ENCODE measurements at regions not wholly inside any gene's neighbourhood (a gene's known extent, or its start where the extent isn't known, plus 50 kb on each side); places are given as distances from the start of the nearest gene placed in this dataset.

DNA sequence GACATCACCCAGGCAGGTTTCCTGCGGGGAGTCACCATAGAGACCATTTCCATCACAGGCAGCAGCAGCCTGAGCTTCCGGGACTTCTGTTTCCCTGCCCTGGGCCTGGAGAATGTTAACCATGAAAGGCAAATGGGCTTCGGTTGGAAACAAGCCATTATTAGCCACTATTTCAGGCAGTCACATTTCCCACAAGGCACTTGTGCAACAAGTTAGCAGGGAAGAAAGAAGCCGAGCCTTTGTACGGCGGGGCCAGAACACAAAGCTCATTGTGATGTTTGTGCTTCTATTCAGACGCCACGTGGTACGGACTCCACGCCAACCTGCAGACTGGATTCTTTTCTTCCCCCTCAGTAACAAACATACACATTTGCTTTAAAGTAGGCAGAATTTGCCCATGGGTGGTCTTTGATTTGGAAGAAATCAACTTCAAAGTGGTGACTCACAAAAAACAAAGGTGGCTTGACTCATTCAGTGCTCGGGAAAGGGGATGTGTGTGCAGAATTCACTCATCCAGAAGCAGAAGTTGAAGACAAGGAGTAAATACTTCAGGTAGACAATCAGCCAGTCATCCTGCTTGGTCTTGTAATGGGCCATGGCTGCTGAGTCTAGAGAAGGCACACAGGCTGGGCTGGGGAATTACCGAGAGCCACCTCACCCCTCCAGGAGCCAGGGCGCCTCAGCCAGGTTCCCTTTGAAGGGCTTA lies 154.2 kb upstream of the PRMT8 start:
- Histone ChIP-seq H3K9me3 (ENCODE audit: control insufficient read depth, insufficient read depth, low read depth, low read length) (no peaks in the 10 kb centered on the region), H3K27me3 (ENCODE audit: control insufficient read depth, insufficient read depth, low read length) (no peaks in the 10 kb centered on the region), H3K4me3 (ENCODE audit: low read depth, low read length) (no peak overlapping the region), H3K4me1 (ENCODE audit: control insufficient read depth, insufficient read depth, low read length) (peaks cover 24% of the 10 kb centered on the region), H3K36me3 (ENCODE audit: control insufficient read depth, insufficient read depth, low read length) (no peaks in the 10 kb centered on the region), H3K27ac (ENCODE audit: low read depth, low read length) (no peak overlapping the region), H3K9ac (ENCODE audit: low read length) (no peak overlapping the region)

DNA sequence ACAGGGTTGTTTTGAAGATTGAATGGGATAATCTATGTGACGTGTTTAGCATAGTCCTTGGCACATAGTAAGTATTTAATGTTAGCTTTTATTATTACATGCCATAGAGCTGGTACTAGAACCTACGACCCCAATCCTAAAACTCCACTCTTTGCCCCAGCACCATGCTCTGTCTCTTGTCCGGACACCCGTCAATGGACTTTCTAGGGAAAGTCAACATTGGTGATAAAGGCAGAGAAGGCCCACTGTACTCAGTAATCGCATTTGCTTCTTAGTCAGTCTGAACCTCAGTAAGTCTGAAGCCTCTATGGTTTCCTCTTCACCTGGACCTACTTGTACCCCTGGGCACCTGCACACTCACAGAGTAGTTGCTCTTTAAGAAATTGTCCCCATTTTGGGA lies 153.1 kb upstream of the PRMT8 start:
- Histone ChIP-seq H3K36me3 (ENCODE audit: control insufficient read depth, insufficient read depth, low read length) (no peaks in the 10 kb centered on the region), H3K9ac (ENCODE audit: low read length) (no peak overlapping the region), H3K4me1 (ENCODE audit: control insufficient read depth, insufficient read depth, low read length) (peaks cover 31% of the 10 kb centered on the region), H3K9me3 (ENCODE audit: control insufficient read depth, insufficient read depth, low read depth, low read length) (no peaks in the 10 kb centered on the region), H3K27ac (ENCODE audit: low read depth, low read length) (no peak overlapping the region), H3K4me3 (ENCODE audit: low read depth, low read length) (no peak overlapping the region), H3K27me3 (ENCODE audit: control insufficient read depth, insufficient read depth, low read length) (no peaks in the 10 kb centered on the region)

DNA sequence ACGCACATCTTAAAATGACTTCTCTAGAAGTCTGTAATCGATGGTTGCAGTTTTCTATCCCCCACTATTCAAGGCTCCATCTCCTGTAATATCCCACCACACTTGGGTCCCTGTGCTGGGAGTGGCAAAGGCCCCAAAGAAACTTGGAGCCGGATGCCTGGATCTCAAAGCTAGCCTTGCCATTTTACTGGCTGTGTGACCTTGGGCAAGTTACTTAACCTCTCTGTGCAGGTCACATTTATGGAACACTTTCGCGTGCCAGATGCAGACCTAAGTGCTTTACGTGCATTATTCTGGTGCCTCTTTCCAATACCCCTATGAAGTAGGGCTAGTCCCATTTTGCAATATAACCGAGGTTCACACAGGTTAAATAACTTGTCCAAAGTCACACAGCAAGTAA lies 151.8 kb upstream of the PRMT8 start:
- Histone ChIP-seq H3K27me3 (ENCODE audit: control insufficient read depth, insufficient read depth, low read length) (no peaks in the 10 kb centered on the region; the same call in 1 of the 2 replicates), H3K36me3 (ENCODE audit: control insufficient read depth, insufficient read depth, low read length) (no peaks in the 10 kb centered on the region), H3K9ac (ENCODE audit: low read length) (no peak overlapping the region), H3K9me3 (ENCODE audit: control insufficient read depth, insufficient read depth, low read depth, low read length) (no peaks in the 10 kb centered on the region), H3K4me1 (ENCODE audit: control insufficient read depth, insufficient read depth, low read length) (peaks cover 20% of the 10 kb centered on the region), H3K27ac (ENCODE audit: low read depth, low read length) (no peak overlapping the region), H3K4me3 (ENCODE audit: low read depth, low read length) (no peak overlapping the region)

DNA sequence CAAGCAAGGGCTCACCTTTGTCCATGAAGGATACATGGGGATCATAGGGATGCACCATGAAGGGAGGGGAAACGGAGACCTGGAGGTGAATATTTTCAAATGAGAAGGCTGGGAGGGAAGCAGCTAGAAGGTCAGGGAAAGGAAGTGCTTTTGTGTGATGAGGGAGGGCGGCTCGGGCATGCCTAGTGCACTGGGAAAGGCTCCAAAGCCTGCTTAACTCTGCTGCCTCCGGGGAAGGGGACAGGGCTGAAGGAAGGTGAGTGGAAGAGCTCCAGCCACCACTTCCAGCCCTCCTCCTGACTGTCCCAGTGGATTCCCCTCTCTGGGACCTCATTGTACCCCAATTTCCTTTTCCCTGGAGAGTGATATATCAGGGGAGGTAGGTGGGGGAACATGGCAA lies 149.4 kb upstream of the PRMT8 start:
- Histone ChIP-seq H3K9ac (ENCODE audit: low read length) (no peak overlapping the region), H3K4me3 (ENCODE audit: low read depth, low read length) (no peak overlapping the region), H3K9me3 (ENCODE audit: control insufficient read depth, insufficient read depth, low read depth, low read length) (no peaks in the 10 kb centered on the region), H3K4me1 (ENCODE audit: control insufficient read depth, insufficient read depth, low read length) (peaks cover 20% of the 10 kb centered on the region), H3K36me3 (ENCODE audit: control insufficient read depth, insufficient read depth, low read length) (no peaks in the 10 kb centered on the region), H3K27me3 (ENCODE audit: control insufficient read depth, insufficient read depth, low read length) (no peaks in the 10 kb centered on the region; the same call in 1 of the 2 replicates), H3K27ac (ENCODE audit: low read depth, low read length) (no peak overlapping the region)

DNA sequence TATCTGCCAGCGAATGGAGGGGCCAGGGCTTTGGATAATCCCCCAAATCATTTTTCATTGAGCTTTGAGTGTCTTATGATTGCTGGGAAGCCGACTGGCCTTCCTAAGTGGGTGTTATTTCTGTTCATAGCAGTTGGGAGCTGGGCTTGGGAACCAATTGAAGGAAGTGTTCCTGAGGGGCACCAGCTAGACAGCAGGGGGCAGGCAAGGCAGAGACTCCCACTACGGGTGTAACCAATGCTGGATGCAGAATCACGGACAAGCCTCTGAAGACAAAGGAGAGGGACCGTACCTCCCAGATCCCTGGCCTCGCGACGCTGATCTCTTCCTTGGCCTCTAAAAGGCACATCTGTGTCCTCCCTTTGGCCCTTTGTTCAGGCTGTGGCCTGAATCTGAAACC lies 149.0 kb upstream of the PRMT8 start:
- no peak overlapping the region for H3K9ac ChIP-seq (ENCODE audit: low read length)
- H3K9me3 ChIP-seq (ENCODE audit: control insufficient read depth, insufficient read depth, low read depth, low read length) = no peaks in the 10 kb centered on the region
- H3K4me3 ChIP-seq (ENCODE audit: low read depth, low read length) = no peak overlapping the region
- no peaks in the 10 kb centered on the region; the same call in 1 of the 2 replicates for H3K27me3 ChIP-seq (ENCODE audit: control insufficient read depth, insufficient read depth, low read length)
- no peak overlapping the region for H3K27ac ChIP-seq (ENCODE audit: low read depth, low read length)
- peaks cover 17% of the 10 kb centered on the region for H3K4me1 ChIP-seq (ENCODE audit: control insufficient read depth, insufficient read depth, low read length)
- H3K36me3 ChIP-seq (ENCODE audit: control insufficient read depth, insufficient read depth, low read length) = no peaks in the 10 kb centered on the region

DNA sequence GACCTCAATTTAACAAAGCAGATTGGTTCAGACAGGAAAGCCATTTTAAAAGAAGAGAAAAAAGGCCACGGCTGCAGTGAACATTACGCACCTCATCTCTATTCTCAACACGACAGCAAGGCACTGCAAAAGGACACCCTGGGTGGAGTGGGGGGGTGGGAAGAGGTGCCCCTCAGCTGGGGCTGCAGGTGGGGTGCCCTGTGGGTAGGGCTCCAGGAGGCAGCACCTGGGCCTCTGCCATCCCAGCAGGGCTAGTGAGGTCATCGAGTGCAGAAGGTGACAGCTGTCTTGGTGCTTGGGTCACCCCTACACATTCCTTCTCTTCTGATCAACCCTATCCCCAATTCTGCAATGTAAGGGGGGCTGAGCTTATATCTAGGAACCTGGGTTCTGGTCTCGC lies 142.9 kb upstream of the PRMT8 start:
- Histone ChIP-seq H3K36me3 (ENCODE audit: control insufficient read depth, insufficient read depth, low read length) (no peaks in the 10 kb centered on the region), H3K27me3 (ENCODE audit: control insufficient read depth, insufficient read depth, low read length) (peaks cover 6% of the 10 kb centered on the region; the same call in 1 of the 2 replicates), H3K9me3 (ENCODE audit: control insufficient read depth, insufficient read depth, low read depth, low read length) (no peaks in the 10 kb centered on the region), H3K27ac (ENCODE audit: low read depth, low read length) (no peak overlapping the region), H3K4me3 (ENCODE audit: low read depth, low read length) (no peak overlapping the region), H3K9ac (ENCODE audit: low read length) (no peak overlapping the region), H3K4me1 (ENCODE audit: control insufficient read depth, insufficient read depth, low read length) (no peaks in the 10 kb centered on the region)

DNA sequence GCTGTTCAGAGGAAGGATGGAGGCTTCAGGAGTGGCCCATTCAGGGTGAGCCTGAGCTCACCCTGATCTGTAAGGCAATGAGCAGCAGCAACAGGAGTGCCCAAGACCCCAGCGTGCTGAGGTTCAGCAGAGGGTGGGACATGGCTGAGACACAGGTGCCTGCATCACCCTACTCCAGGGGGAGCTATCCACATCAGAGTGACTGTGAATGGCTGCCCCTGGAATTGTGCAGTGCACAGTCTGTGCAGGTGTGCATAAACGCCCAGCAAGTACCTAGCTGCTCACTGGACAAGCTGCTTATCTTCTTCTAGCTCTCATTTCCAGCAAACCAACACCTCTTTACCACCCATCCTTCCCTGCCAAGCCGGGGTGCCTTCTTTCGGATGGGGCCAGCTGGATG lies 140.6 kb upstream of the PRMT8 start:
- Histone ChIP-seq H3K4me3 (ENCODE audit: low read depth, low read length) (no peak overlapping the region), H3K9me3 (ENCODE audit: control insufficient read depth, insufficient read depth, low read depth, low read length) (no peaks in the 10 kb centered on the region), H3K9ac (ENCODE audit: low read length) (no peak overlapping the region), H3K27ac (ENCODE audit: low read depth, low read length) (no peak overlapping the region), H3K4me1 (ENCODE audit: control insufficient read depth, insufficient read depth, low read length) (no peaks in the 10 kb centered on the region), H3K36me3 (ENCODE audit: control insufficient read depth, insufficient read depth, low read length) (no peaks in the 10 kb centered on the region), H3K27me3 (ENCODE audit: control insufficient read depth, insufficient read depth, low read length) (peaks cover 11% of the 10 kb centered on the region; the same call in 1 of the 2 replicates)

DNA sequence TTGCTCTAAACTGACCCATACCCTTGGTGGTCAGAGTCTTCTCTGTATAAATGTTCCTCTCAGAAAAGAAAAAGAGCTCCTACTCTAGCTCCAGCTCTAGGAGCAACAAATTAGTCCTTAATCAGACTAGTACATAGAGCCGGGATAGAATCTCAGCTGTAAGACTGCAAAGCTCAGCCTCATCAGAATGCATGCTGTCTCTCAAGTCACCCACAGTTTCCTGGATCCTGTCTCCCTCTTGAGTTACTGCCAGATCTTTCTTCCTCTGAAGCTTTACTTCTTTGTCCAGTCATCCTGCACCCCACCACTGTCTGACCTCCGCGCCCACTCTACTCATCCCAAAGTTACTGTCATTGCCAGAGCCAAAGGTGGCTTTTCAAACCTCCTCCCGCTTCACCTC lies 139.3 kb upstream of the PRMT8 start:
- H3K9me3 ChIP-seq (ENCODE audit: control insufficient read depth, insufficient read depth, low read depth, low read length) = no peaks in the 10 kb centered on the region
- no peaks in the 10 kb centered on the region for H3K36me3 ChIP-seq (ENCODE audit: control insufficient read depth, insufficient read depth, low read length)
- H3K9ac ChIP-seq (ENCODE audit: low read length) = no peak overlapping the region
- no peaks in the 10 kb centered on the region for H3K4me1 ChIP-seq (ENCODE audit: control insufficient read depth, insufficient read depth, low read length)
- no peak overlapping the region for H3K27ac ChIP-seq (ENCODE audit: low read depth, low read length)
- peaks cover 11% of the 10 kb centered on the region; the same call in 1 of the 2 replicates for H3K27me3 ChIP-seq (ENCODE audit: control insufficient read depth, insufficient read depth, low read length)
- no peak overlapping the region for H3K4me3 ChIP-seq (ENCODE audit: low read depth, low read length)

DNA sequence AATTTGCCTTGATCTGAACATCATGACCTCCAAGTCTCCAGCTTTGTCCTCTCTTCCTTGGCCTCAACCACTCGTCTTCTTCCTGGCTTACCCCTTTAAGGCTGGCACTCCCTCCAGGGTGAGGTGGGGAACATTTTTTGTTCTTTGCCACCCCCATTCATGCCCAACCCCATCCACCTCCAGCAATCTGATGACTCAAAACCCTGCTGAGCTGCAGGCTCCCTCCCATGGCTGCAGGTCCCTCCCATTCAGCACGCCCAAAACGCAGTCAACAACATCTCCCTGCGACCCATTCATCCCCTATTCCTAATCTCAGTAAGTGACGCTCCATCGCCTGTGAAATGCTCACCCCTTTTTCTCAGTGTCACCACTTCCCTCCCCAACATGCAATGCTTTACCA lies 138.8 kb upstream of the PRMT8 start:
- Histone ChIP-seq H3K9ac (ENCODE audit: low read length) (no peak overlapping the region), H3K36me3 (ENCODE audit: control insufficient read depth, insufficient read depth, low read length) (no peaks in the 10 kb centered on the region), H3K9me3 (ENCODE audit: control insufficient read depth, insufficient read depth, low read depth, low read length) (no peaks in the 10 kb centered on the region), H3K4me1 (ENCODE audit: control insufficient read depth, insufficient read depth, low read length) (no peaks in the 10 kb centered on the region), H3K27ac (ENCODE audit: low read depth, low read length) (no peak overlapping the region), H3K4me3 (ENCODE audit: low read depth, low read length) (no peak overlapping the region), H3K27me3 (ENCODE audit: control insufficient read depth, insufficient read depth, low read length) (peaks cover 11% of the 10 kb centered on the region; the same call in 1 of the 2 replicates)

DNA sequence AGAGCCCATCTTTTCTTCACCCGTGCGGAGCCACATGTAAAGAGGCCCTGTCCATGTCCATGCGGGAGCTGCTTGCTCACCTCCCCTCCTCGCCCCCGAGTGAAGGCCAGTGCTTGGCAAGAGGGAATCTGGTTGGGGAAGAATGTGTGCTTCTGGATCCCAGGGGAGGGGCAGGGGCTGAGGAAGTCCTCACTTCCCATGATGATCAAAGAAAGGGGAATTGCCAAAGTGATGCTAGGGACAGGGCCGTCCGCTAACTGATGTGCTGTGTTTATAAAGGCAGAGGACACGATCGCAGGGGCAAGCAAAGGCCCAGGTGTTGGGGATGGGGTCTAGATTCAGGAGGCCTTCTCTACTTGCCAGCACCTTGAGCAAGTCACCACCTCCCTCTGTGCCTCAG lies 137.4 kb upstream of the PRMT8 start:
- Histone ChIP-seq H3K27ac (ENCODE audit: low read depth, low read length) (no peak overlapping the region), H3K4me3 (ENCODE audit: low read depth, low read length) (no peak overlapping the region), H3K4me1 (ENCODE audit: control insufficient read depth, insufficient read depth, low read length) (0 out of 2 replicates have a peak, but pooled peaks cover under 1% of the 10 kb centered on the region), H3K27me3 (ENCODE audit: control insufficient read depth, insufficient read depth, low read length) (peaks cover 11% of the 10 kb centered on the region; the same call in 1 of the 2 replicates), H3K9me3 (ENCODE audit: control insufficient read depth, insufficient read depth, low read depth, low read length) (no peaks in the 10 kb centered on the region), H3K36me3 (ENCODE audit: control insufficient read depth, insufficient read depth, low read length) (no peaks in the 10 kb centered on the region), H3K9ac (ENCODE audit: low read length) (no peak overlapping the region)

DNA sequence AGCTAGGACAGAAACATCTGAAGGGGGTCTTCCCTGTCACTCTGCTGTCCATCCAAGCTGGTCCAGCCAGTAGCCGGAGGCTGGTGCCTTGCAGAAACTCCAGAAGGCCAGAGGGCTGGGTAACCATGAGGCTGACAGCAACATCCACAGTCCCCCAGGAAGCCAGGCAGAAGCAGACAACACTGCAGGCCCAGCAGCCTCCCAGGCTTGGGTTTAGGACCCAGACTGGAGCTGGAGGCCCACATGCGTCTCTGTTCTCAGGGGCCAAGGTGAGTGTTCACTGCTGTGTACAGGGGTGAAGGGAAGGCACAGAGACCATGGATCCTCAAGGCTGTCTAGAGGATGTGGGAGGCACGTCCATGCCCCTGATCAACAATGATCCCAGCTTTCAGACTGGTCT lies 136.4 kb upstream of the PRMT8 start:
- H3K9me3 ChIP-seq (ENCODE audit: control insufficient read depth, insufficient read depth, low read depth, low read length) = no peaks in the 10 kb centered on the region
- H3K36me3 ChIP-seq (ENCODE audit: control insufficient read depth, insufficient read depth, low read length) = no peaks in the 10 kb centered on the region
- no peak overlapping the region for H3K9ac ChIP-seq (ENCODE audit: low read length)
- H3K27ac ChIP-seq (ENCODE audit: low read depth, low read length) = no peak overlapping the region
- no peak overlapping the region for H3K4me3 ChIP-seq (ENCODE audit: low read depth, low read length)
- H3K4me1 ChIP-seq (ENCODE audit: control insufficient read depth, insufficient read depth, low read length) = peaks cover 6% of the 10 kb centered on the region; the same call in 1 of the 2 replicates
- peaks cover 8% of the 10 kb centered on the region; the same call in 1 of the 2 replicates for H3K27me3 ChIP-seq (ENCODE audit: control insufficient read depth, insufficient read depth, low read length)
